ENCODE measurements at regions not wholly inside any gene's neighbourhood (a gene's known extent, or its start where the extent isn't known, plus 50 kb on each side); places are given as distances from the start of the nearest gene placed in this dataset.
A peak's percentile ranks its signal among the peaks of the same experiment; 100 is the strongest.

- no peaks in the 10 kb centered on the region for H3K36me3 ChIP-seq
- intact Hi-C loops (cut with DNase I): no loop called here
- peak; percentile 80 for DNase-seq (ENCODE audit: low spot score)
- no peak overlapping the region for H3K4me3 ChIP-seq
- no peak for TF ChIP-seq POLR2A (IDR thresholded peaks at IDR 0.05)
- TF ChIP-seq POLR2AphosphoS5 (IDR thresholded peaks at IDR 0.05): peak; percentile 86
- TF ChIP-seq CTCF (IDR thresholded peaks at IDR 0.05): no peak
- peaks cover 5% of the 10 kb centered on the region for H3K4me1 ChIP-seq (replicated peaks)
- peak overlapping the region; percentile 72 for H3K27ac ChIP-seq
- peaks cover under 1% of the 10 kb centered on the region for H3K27me3 ChIP-seq (replicated peaks; ENCODE audit: insufficient read depth)
- H3K9me3 ChIP-seq: no peaks in the 10 kb centered on the region
- 14% methylated on average over 8 of the region's 8 CpGs for WGBS
These were observed 131.9 kb downstream of the NPR3 start for GRCh38 chr5:32842813-32843530.

GRCh38 chr5:32843531-32843895, 132.4 kb downstream of the NPR3 start:
- Histone ChIP-seq H3K9me3 (no peaks in the 10 kb centered on the region), H3K4me3 (no peak overlapping the region), H3K4me1 (replicated peaks) (peaks cover 5% of the 10 kb centered on the region), H3K36me3 (no peaks in the 10 kb centered on the region), H3K27ac (peak overlapping the region; percentile 72), H3K27me3 (replicated peaks; ENCODE audit: insufficient read depth) (peaks cover 2% of the 10 kb centered on the region)
- 26% methylated on average over 3 of the region's 3 CpGs for WGBS
- intact Hi-C loops (cut with DNase I): no loop called here
- peak; percentile 51 for DNase-seq (ENCODE audit: low spot score)
- TF ChIP-seq CTCF (IDR thresholded peaks at IDR 0.05) (no peak), POLR2A (IDR thresholded peaks at IDR 0.05) (no peak), POLR2AphosphoS5 (IDR thresholded peaks at IDR 0.05) (peak; percentile 44)

GRCh38 chr5:32845171-32845570, 134.1 kb downstream of the NPR3 start:
- Histone ChIP-seq H3K4me3 (no peak overlapping the region), H3K27ac (no peak overlapping the region), H3K36me3 (no peaks in the 10 kb centered on the region), H3K27me3 (replicated peaks; ENCODE audit: insufficient read depth) (peaks cover 2% of the 10 kb centered on the region), H3K4me1 (replicated peaks) (peaks cover 5% of the 10 kb centered on the region), H3K9me3 (no peaks in the 10 kb centered on the region)
- no peak for TF ChIP-seq POLR2AphosphoS5 (IDR thresholded peaks at IDR 0.05)
- WGBS: 70% methylated on average over 3 of the region's 3 CpGs
- no peak for DNase-seq (ENCODE audit: low spot score)
- intact Hi-C loops (cut with DNase I): no loop called here

- TF ChIP-seq CTCF (IDR thresholded peaks at IDR 0.05): no peak
- H3K9me3 ChIP-seq: no peaks in the 10 kb centered on the region
- H3K4me3 ChIP-seq: no peak overlapping the region
- peaks cover 3% of the 10 kb centered on the region for H3K4me1 ChIP-seq (replicated peaks)
- intact Hi-C loops (cut with DNase I): no loop called here
- H3K27me3 ChIP-seq (replicated peaks; ENCODE audit: insufficient read depth): peaks cover 2% of the 10 kb centered on the region
- H3K27ac ChIP-seq: no peak overlapping the region
- no peak for DNase-seq (ENCODE audit: low spot score)
- no peaks in the 10 kb centered on the region for H3K36me3 ChIP-seq
These were observed 137.0 kb downstream of the NPR3 start for GRCh38 chr5:32848120-32848519.

- intact Hi-C loops (cut with DNase I): no loop called here
- TF ChIP-seq POLR2AphosphoS5 (IDR thresholded peaks at IDR 0.05): no peak
- TF ChIP-seq CTCF (IDR thresholded peaks at IDR 0.05): no peak
- TF ChIP-seq POLR2A (IDR thresholded peaks at IDR 0.05): no peak
These were observed 137.6 kb downstream of the NPR3 start for GRCh38 chr5:32848681-32849080.

More at GRCh38 chr5:32848681-32849080, 137.6 kb downstream of the NPR3 start:
- no peak for DNase-seq (ENCODE audit: low spot score)
- Histone ChIP-seq H3K36me3 (no peaks in the 10 kb centered on the region), H3K27me3 (replicated peaks; ENCODE audit: insufficient read depth) (peaks cover 2% of the 10 kb centered on the region), H3K4me3 (no peak overlapping the region), H3K9me3 (no peaks in the 10 kb centered on the region), H3K27ac (no peak overlapping the region), H3K4me1 (replicated peaks) (no peaks in the 10 kb centered on the region)
- 82% methylated on average over 3 of the region's 3 CpGs for WGBS
